IMR-90 (cell line): ENCODE measurements at regions not wholly inside any gene's neighbourhood (a gene's known extent, or its start where the extent isn't known, plus 50 kb on each side); places are given as distances from the start of the nearest gene placed in this dataset.

Source experiments
- CEBPB ChIP-seq: IDR thresholded peaks from 2 replicates; pipeline ENCODE4 v1.6.1; 2012; ENCODE audit warnings: low read depth, low read length, improper control_type of control experiment
- MAFK ChIP-seq: IDR thresholded peaks from 2 replicates; pipeline ENCODE4 v1.6.1; 2012; ENCODE audit warnings: low read depth, low read length, improper control_type of control experiment
- POLR2A ChIP-seq: IDR thresholded peaks from 2 replicates; pipeline ENCODE4 v1.6.1; 2012; ENCODE audit warnings: mild to moderate bottlenecking, low read depth, low read length
- RAD21 ChIP-seq: IDR thresholded peaks from 2 replicates; pipeline ENCODE4 v1.6.1; 2012; ENCODE audit warnings: low read length, improper control_type of control experiment
- RCOR1 ChIP-seq: IDR thresholded peaks from 2 replicates; pipeline ENCODE4 v1.6.1; 2012; ENCODE audit warnings: mild to moderate bottlenecking, low read length, improper control_type of control experiment; ENCODE audit not compliant: insufficient replicate concordance
- RFX5 ChIP-seq: IDR thresholded peaks from 2 replicates; pipeline ENCODE4 v1.8.0; 2012; ENCODE audit warnings: low read depth, mild to moderate bottlenecking, low read length, moderate library complexity
- TF ChIP-seq, protein P1 (sequence below): conservative IDR thresholded peaks from 2 replicates; pipeline ENCODE4 v1.5.1; 2012; ENCODE audit warnings: mild to moderate bottlenecking, low read depth, low read length, improper control_type of control experiment

DNA sequence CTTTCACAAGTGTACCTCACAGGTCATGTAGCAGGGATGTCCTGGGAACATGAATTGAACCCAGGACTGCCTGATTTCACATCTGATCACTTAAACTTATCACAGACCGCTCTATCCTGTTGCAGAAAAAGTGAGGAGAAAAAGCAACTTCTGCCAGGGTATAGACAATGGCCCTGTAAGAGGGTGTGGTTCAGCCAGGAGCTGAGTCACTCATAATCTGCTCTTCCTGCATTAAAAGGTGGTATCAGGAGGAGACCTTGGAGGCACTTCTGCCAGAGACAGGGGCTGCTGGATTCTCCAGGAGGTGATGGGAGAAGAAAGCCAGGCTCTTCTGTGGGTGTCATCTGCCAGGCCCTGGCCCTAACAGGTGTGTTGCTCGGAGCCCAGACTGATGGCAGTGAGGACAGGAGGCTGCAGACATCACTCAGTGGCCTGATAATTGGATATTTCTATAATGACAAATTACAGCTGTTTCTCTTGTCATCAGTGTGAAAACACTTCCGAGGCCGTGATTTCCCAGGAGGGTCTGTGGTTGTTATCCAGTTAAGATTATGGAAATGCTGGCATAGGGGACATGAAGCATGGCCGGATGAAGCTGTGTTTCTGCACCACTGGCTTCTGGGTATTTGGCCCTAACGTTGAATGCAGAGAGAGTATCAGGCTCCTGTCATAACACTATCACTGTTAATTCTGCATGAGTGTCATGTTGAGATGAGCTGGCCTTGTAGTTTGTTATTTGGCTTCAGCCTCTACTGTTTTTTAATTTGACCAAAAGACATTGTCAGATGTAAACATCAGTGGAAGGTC lies 125.1 kb upstream of the ZBED5 start:
- TF ChIP-seq CEBPB = no peak
- TF ChIP-seq, protein P1, sequence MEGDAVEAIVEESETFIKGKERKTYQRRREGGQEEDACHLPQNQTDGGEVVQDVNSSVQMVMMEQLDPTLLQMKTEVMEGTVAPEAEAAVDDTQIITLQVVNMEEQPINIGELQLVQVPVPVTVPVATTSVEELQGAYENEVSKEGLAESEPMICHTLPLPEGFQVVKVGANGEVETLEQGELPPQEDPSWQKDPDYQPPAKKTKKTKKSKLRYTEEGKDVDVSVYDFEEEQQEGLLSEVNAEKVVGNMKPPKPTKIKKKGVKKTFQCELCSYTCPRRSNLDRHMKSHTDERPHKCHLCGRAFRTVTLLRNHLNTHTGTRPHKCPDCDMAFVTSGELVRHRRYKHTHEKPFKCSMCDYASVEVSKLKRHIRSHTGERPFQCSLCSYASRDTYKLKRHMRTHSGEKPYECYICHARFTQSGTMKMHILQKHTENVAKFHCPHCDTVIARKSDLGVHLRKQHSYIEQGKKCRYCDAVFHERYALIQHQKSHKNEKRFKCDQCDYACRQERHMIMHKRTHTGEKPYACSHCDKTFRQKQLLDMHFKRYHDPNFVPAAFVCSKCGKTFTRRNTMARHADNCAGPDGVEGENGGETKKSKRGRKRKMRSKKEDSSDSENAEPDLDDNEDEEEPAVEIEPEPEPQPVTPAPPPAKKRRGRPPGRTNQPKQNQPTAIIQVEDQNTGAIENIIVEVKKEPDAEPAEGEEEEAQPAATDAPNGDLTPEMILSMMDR = no peak
- TF ChIP-seq POLR2A = no peak
- TF ChIP-seq MAFK = no peak
- TF ChIP-seq RCOR1 = no peak
- TF ChIP-seq RAD21 = no peak
- TF ChIP-seq RFX5 = no peak
